Endothelial cell of umbilical vein (primary cell): ENCODE measurements at regions not wholly inside any gene's neighbourhood (a gene's known extent, or its start where the extent isn't known, plus 50 kb on each side); places are given as distances from the start of the nearest gene placed in this dataset.

ENCODE experiments used
- BruUV-seq: library from RNA; stranded (reverse); fragments of 400-500 nt; replicated peaks from 2 replicates; lab custom pipeline; 2021; lab: Mats Ljungman, UMichigan
- CTCF ChIA-PET: fragments of 300-600, 350-600 bp; sonication (Branson Sonifier 250); formaldehyde crosslinking; loops from one replicate; lab custom pipeline; 2021; ENCODE audit warnings: antibody characterized with exemption, inconsistent platforms; lab: Charles Lee
- POLR2A ChIA-PET: fragments of 300-600, 350-600 bp; sonication (Branson Sonifier 250); formaldehyde crosslinking; loops from one replicate; lab custom pipeline; 2021; ENCODE audit warnings: antibody characterized with exemption, inconsistent platforms; lab: Charles Lee
- DNase-seq: peaks from one replicate; pipeline ENCODE4 v3.0.0-alpha.2; 2011; ENCODE audit warnings: low read depth, low spot score
- FAIRE-seq: peaks from 2 replicates; lab custom pipeline; 2011; peaks lifted over from hg19 to GRCh38; lab: Jason Lieb, UNC
- H2AFZ ChIP-seq: 2 replicates; pipeline ENCODE4 v1.6.0; 2012; ENCODE audit warnings: low read depth, low read length, control low read depth, inconsistent platforms
- H3K27ac ChIP-seq: 2 replicates; pipeline ENCODE4 v1.5.1; 2011; ENCODE audit warnings: low read depth, mild to moderate bottlenecking, control low read depth, low read length, moderate library complexity; ENCODE audit not compliant: insufficient read depth
- H3K27me3 ChIP-seq, 2 experiments: 2 replicates each; pipeline versions ENCODE4 v1.6.0 to v1.6.1; 2011; ENCODE audit warnings: low read length in 2 of 2, mixed read lengths in 1 of 2; ENCODE audit not compliant: control insufficient read depth in 2 of 2, insufficient read depth in 2 of 2
- H3K36me3 ChIP-seq, 2 experiments: 2 replicates in 1 of 2; 3 replicates in 1 of 2; pipeline ENCODE4 v1.5.1; 2011; ENCODE audit warnings: low read length in 2 of 2, mild to moderate bottlenecking in 1 of 2, moderate library complexity in 1 of 2; ENCODE audit not compliant: control insufficient read depth in 2 of 2, insufficient read depth in 2 of 2; ENCODE audit errors: extremely low read depth in 1 of 2
- H3K4me1 ChIP-seq: 3 replicates; pipeline ENCODE4 v1.5.1; 2011; ENCODE audit warnings: mild to moderate bottlenecking, low read length; ENCODE audit not compliant: control insufficient read depth, insufficient read depth; ENCODE audit errors: extremely low read depth
- H3K4me2 ChIP-seq: 2 replicates; pipeline ENCODE4 v1.6.1; 2011; ENCODE audit warnings: low read length, control low read depth, mixed read lengths; ENCODE audit not compliant: insufficient read depth
- H3K4me3 ChIP-seq, 3 experiments: fragments of 200-600 bp in 1 of 3; sonication (generic), shearing (Covaris generic) in 1 of 3; replicated peaks in 1 of 3; 2 replicates each; pipeline ENCODE4 v1.5.1; 2011 to 2016; ENCODE audit warnings: control low read depth in 3 of 3, low read length in 3 of 3, mild to moderate bottlenecking in 2 of 3, inconsistent platforms in 1 of 3, low read depth in 1 of 3, moderate library complexity in 1 of 3; ENCODE audit not compliant: insufficient read depth in 1 of 3
- H3K79me2 ChIP-seq: 2 replicates; pipeline ENCODE4 v1.6.0; 2012; ENCODE audit warnings: low read length, inconsistent platforms; ENCODE audit not compliant: control insufficient read depth, insufficient read depth
- H3K9ac ChIP-seq: replicated peaks from 2 replicates; pipeline ENCODE3; 2011; ENCODE audit warnings: low read length, control low read depth; ENCODE audit not compliant: insufficient read depth; ENCODE audit errors: extremely low read depth
- H3K9me1 ChIP-seq: replicated peaks from 3 replicates; pipeline ENCODE4 v1.6.0; 2011; ENCODE audit warnings: mild to moderate bottlenecking, low read length; ENCODE audit not compliant: control insufficient read depth, insufficient read depth; ENCODE audit errors: extremely low read depth
- H3K9me3 ChIP-seq: replicated peaks from 2 replicates; pipeline ENCODE4 v1.5.1; 2012; ENCODE audit warnings: low read length, inconsistent platforms; ENCODE audit not compliant: control insufficient read depth, insufficient read depth
- H4K20me1 ChIP-seq: replicated peaks from 2 replicates; pipeline ENCODE3; 2011; ENCODE audit warnings: mild to moderate bottlenecking, low read length; ENCODE audit not compliant: control insufficient read depth, insufficient read depth; ENCODE audit errors: extremely low read depth
- EZH2 ChIP-seq: IDR thresholded peaks from 2 replicates; pipeline ENCODE4 v1.6.1; 2012; ENCODE audit warnings: borderline replicate concordance, low read depth, mild to moderate bottlenecking, moderate library complexity, low read length, inconsistent platforms; ENCODE audit not compliant: severe bottlenecking
- FOS ChIP-seq: IDR thresholded peaks from 2 replicates; pipeline ENCODE4 v1.6.1; 2011; ENCODE audit warnings: mild to moderate bottlenecking, low read length, moderate library complexity, borderline replicate concordance; ENCODE audit not compliant: insufficient read depth
- GATA2 ChIP-seq: IDR thresholded peaks from 2 replicates; pipeline ENCODE4 v1.7.0; 2011; ENCODE audit warnings: low read depth, mild to moderate bottlenecking, moderate library complexity, mixed read lengths, low read length; ENCODE audit not compliant: insufficient read length, insufficient read depth
- JUN ChIP-seq: IDR thresholded peaks from 2 replicates; pipeline ENCODE4 v1.6.1; 2011; ENCODE audit warnings: borderline replicate concordance, low read depth; ENCODE audit not compliant: insufficient read length, insufficient read depth
- MYC ChIP-seq: IDR thresholded peaks from one replicate; pipeline ENCODE4 v1.6.1; 2011; ENCODE audit warnings: mild to moderate bottlenecking, low read depth, low read length
- POLR2A ChIP-seq: IDR thresholded peaks from 2 replicates; pipeline ENCODE4 v1.6.1; 2012; ENCODE audit warnings: low read depth, mild to moderate bottlenecking, control low read depth, low read length
- POLR2AphosphoS5 ChIP-seq: IDR thresholded peaks from 2 replicates; pipeline ENCODE4 v1.6.1; 2012; ENCODE audit warnings: low read depth, mild to moderate bottlenecking, control low read depth, low read length, moderate library complexity; ENCODE audit not compliant: insufficient read depth
- dilution Hi-C: fragments of 300-500 bp; cut with MboI; formaldehyde crosslinking; loops from one replicate; pipeline ENCODE4 v1.15.0; 2019; ENCODE audit warnings: low sequenced_read_pairs; ENCODE audit not compliant: extremely low pct_ligation_motif_present
- intact Hi-C: fragments of 100-400 bp; cut with micrococcal nuclease; formaldehyde crosslinking; loops from one replicate; pipeline ENCODE4 v1.10.0; 2022
- TF ChIP-seq, protein P1 (sequence below): IDR thresholded peaks from 2 replicates; pipeline ENCODE4 v1.6.1; 2011; ENCODE audit not compliant: insufficient read depth, insufficient read length
- TF ChIP-seq, protein P2 (sequence below), 2 donors: IDR thresholded peaks; 1 replicate in 1 of 2; 2 replicates in 1 of 2; pipeline ENCODE4 v1.5.1; 2011; ENCODE audit warnings: low read length in 2 of 2, mild to moderate bottlenecking in 2 of 2, moderate library complexity in 2 of 2, control low read depth in 1 of 2, inconsistent platforms in 1 of 2, low read depth in 1 of 2; ENCODE audit not compliant: insufficient read depth in 1 of 2; ENCODE audit errors: extremely low read depth in 1 of 2

DNA sequence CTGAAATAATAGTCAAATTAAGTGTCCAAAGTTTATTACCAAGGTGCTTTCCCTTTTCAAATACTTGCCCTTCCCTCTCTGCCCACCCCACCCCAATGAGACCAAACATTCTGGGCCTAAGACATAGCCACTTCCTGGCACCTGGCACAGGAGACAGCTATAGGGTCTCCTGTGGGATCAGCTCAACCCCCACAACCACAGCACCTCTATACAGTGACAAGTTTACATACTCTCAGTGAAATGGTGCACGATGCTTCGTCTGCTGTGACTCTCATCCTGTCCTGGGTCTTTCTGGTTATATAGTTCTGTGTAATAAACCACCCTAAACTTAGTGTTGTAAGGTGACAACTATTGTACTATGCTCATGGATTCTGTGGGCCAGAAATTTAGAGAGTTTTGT is 466.2 kb downstream of the FBXO15 start:
- dilution Hi-C loops, result no loop called here
- TF ChIP-seq POLR2AphosphoS5, result no peak
- TF ChIP-seq FOS, result no peak
- TF ChIP-seq, protein P1, sequence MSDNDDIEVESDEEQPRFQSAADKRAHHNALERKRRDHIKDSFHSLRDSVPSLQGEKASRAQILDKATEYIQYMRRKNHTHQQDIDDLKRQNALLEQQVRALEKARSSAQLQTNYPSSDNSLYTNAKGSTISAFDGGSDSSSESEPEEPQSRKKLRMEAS, result no peak
- no peak for TF ChIP-seq EZH2
- TF ChIP-seq, protein P2, sequence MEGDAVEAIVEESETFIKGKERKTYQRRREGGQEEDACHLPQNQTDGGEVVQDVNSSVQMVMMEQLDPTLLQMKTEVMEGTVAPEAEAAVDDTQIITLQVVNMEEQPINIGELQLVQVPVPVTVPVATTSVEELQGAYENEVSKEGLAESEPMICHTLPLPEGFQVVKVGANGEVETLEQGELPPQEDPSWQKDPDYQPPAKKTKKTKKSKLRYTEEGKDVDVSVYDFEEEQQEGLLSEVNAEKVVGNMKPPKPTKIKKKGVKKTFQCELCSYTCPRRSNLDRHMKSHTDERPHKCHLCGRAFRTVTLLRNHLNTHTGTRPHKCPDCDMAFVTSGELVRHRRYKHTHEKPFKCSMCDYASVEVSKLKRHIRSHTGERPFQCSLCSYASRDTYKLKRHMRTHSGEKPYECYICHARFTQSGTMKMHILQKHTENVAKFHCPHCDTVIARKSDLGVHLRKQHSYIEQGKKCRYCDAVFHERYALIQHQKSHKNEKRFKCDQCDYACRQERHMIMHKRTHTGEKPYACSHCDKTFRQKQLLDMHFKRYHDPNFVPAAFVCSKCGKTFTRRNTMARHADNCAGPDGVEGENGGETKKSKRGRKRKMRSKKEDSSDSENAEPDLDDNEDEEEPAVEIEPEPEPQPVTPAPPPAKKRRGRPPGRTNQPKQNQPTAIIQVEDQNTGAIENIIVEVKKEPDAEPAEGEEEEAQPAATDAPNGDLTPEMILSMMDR (IDR thresholded peaks at IDR 0.05; ENCODE audit: extremely low read depth in 1 of 2, insufficient read depth in 1 of 2, low read depth in 1 of 2, low read length in 2 of 2), result no peak
- no peak for TF ChIP-seq POLR2A
- TF ChIP-seq MYC, result no peak
- TF ChIP-seq GATA2, result no peak
- TF ChIP-seq JUN, result no peak
- H3K36me3 ChIP-seq, result no peaks in the 10 kb centered on the region
- no peaks in the 10 kb centered on the region for H3K79me2 ChIP-seq
- H3K9me3 ChIP-seq, result peaks cover under 1% of the 10 kb centered on the region
- no peaks in the 10 kb centered on the region for H3K4me1 ChIP-seq
- H2AFZ ChIP-seq, result no peak overlapping the region
- no peaks in the 10 kb centered on the region for H3K27me3 ChIP-seq
- BruUV-seq, result no TSS peak
- H3K27ac ChIP-seq, result no peak overlapping the region
- ChIA-PET CTCF (no interaction called here), POLR2A (no interaction called here)
- no peaks in the 10 kb centered on the region for H3K9me1 ChIP-seq
- no peak overlapping the region for H3K4me2 ChIP-seq
- DNase-seq (no peak), FAIRE-seq (no peak)
- intact Hi-C loops, result no loop called here
- H4K20me1 ChIP-seq, result no peaks in the 10 kb centered on the region
- no peak overlapping the region for H3K4me3 ChIP-seq
- H3K9ac ChIP-seq, result no peak overlapping the region
